Neural progenitor cell (in vitro differentiated cells): ENCODE measurements at regions not wholly inside any gene's neighbourhood (a gene's known extent, or its start where the extent isn't known, plus 50 kb on each side); places are given as distances from the start of the nearest gene placed in this dataset.

Experiments
- DNase-seq: peaks from one replicate; pipeline ENCODE4 v3.0.0-alpha.2; 2016; ENCODE audit warnings: low spot score
- H2AFZ ChIP-seq: fragments of 200-600 bp; sonication (generic); replicated peaks from 2 replicates; pipeline ENCODE4 v1.6.1; 2016; ENCODE audit warnings: antibody characterized with exemption
- H3F3A ChIP-seq: fragments of 200-600 bp; sonication (generic); 2 replicates; pipeline ENCODE4 v1.6.1; 2016; ENCODE audit warnings: antibody characterized with exemption, low read depth
- H3K27ac ChIP-seq: fragments of 200-600 bp; sonication (generic); 2 replicates; pipeline ENCODE4 v1.5.1; 2016; ENCODE audit warnings: mild to moderate bottlenecking
- H3K27me3 ChIP-seq: fragments of 200-600 bp; sonication (generic); 2 replicates; pipeline ENCODE4 v1.6.1; 2016; ENCODE audit warnings: mild to moderate bottlenecking, moderate library complexity
- H3K36me3 ChIP-seq: fragments of 200-600 bp; sonication (generic); 2 replicates; pipeline ENCODE4 v1.5.1; 2016
- H3K4me1 ChIP-seq: fragments of 200-600 bp; sonication (generic); 2 replicates; pipeline ENCODE4 v1.6.1; 2016; ENCODE audit warnings: mixed run types
- H3K4me2 ChIP-seq: fragments of 200-600 bp; sonication (generic); 2 replicates; pipeline ENCODE4 v1.6.1; 2016
- H3K4me3 ChIP-seq: fragments of 200-600 bp; sonication (generic); 2 replicates; pipeline ENCODE4 v1.5.1; 2016
- H3K79me2 ChIP-seq: fragments of 200-600 bp; sonication (generic); 2 replicates; pipeline ENCODE4 v1.6.1; 2016; ENCODE audit warnings: low read depth
- H3K9ac ChIP-seq: fragments of 200-600 bp; sonication (generic); 2 replicates; pipeline ENCODE4 v1.6.1; 2016
- H3K9me3 ChIP-seq: fragments of 200-600 bp; sonication (generic); 2 replicates; pipeline ENCODE4 v1.5.1; 2016; ENCODE audit warnings: low read depth
- H4K20me1 ChIP-seq: fragments of 200-600 bp; sonication (generic); 2 replicates; pipeline ENCODE4 v1.6.1; 2016; ENCODE audit warnings: low read depth
- H3K27ac Mint-ChIP-seq: 3 replicates; pipeline ENCODE4 v1.8.0; 2021; ENCODE audit warnings: mixed read lengths
- H3K27me3 Mint-ChIP-seq: 2 replicates; pipeline ENCODE4 v1.8.0; 2022; ENCODE audit warnings: low read depth, mild to moderate bottlenecking, inconsistent platforms, moderate library complexity, mixed read lengths; ENCODE audit not compliant: insufficient read depth
- H3K36me3 Mint-ChIP-seq: 3 replicates; pipeline ENCODE4 v1.8.0; 2021; ENCODE audit warnings: mixed read lengths
- H3K4me1 Mint-ChIP-seq: 3 replicates; pipeline ENCODE4 v1.8.0; 2021; ENCODE audit warnings: mixed read lengths
- H3K4me3 Mint-ChIP-seq: 3 replicates; pipeline ENCODE4 v1.8.0; 2021; ENCODE audit warnings: mild to moderate bottlenecking, moderate library complexity, mixed read lengths
- H3K9me3 Mint-ChIP-seq: 3 replicates; pipeline ENCODE4 v1.8.0; 2020; ENCODE audit warnings: mixed read lengths
- EZH2 ChIP-seq: fragments of 200-600 bp; sonication (generic); IDR thresholded peaks from 2 replicates; pipeline ENCODE4 v1.6.1; 2017; ENCODE audit warnings: antibody characterized with exemption, mild to moderate bottlenecking, moderate library complexity
- EZH2phosphoT487 ChIP-seq: fragments of 200-600 bp; sonication (generic); IDR thresholded peaks from 2 replicates; pipeline ENCODE4 v1.6.1; 2017; ENCODE audit warnings: antibody characterized with exemption
- TF ChIP-seq, protein P1 (sequence below): fragments of 200-600 bp; sonication (generic); IDR thresholded peaks from 2 replicates; pipeline ENCODE4 v1.5.1; 2017; ENCODE audit warnings: antibody characterized with exemption, mild to moderate bottlenecking

- H3K4me3 Mint-ChIP-seq: no peak overlapping the region
- H3K27ac Mint-ChIP-seq: no peak overlapping the region
- Histone ChIP-seq H2AFZ (no peak overlapping the region), H3K4me3 (no peak overlapping the region), H4K20me1 (no peaks in the 10 kb centered on the region), H3K4me2 (no peak overlapping the region), H3K79me2 (no peaks in the 10 kb centered on the region), H3K27me3 (no peaks in the 10 kb centered on the region), H3K9me3 (no peaks in the 10 kb centered on the region), H3K36me3 (no peaks in the 10 kb centered on the region), H3K27ac (no peak overlapping the region), H3K4me1 (peaks cover 8% of the 10 kb centered on the region), H3K9ac (no peak overlapping the region), H3F3A (peaks cover 3% of the 10 kb centered on the region)
- H3K4me1 Mint-ChIP-seq: no peaks in the 10 kb centered on the region
- H3K27me3 Mint-ChIP-seq: no peaks in the 10 kb centered on the region
- no peaks in the 10 kb centered on the region for H3K9me3 Mint-ChIP-seq
- DNase-seq: no peak
- H3K36me3 Mint-ChIP-seq: no peaks in the 10 kb centered on the region
- TF ChIP-seq, protein P1, sequence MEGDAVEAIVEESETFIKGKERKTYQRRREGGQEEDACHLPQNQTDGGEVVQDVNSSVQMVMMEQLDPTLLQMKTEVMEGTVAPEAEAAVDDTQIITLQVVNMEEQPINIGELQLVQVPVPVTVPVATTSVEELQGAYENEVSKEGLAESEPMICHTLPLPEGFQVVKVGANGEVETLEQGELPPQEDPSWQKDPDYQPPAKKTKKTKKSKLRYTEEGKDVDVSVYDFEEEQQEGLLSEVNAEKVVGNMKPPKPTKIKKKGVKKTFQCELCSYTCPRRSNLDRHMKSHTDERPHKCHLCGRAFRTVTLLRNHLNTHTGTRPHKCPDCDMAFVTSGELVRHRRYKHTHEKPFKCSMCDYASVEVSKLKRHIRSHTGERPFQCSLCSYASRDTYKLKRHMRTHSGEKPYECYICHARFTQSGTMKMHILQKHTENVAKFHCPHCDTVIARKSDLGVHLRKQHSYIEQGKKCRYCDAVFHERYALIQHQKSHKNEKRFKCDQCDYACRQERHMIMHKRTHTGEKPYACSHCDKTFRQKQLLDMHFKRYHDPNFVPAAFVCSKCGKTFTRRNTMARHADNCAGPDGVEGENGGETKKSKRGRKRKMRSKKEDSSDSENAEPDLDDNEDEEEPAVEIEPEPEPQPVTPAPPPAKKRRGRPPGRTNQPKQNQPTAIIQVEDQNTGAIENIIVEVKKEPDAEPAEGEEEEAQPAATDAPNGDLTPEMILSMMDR: no peak
- TF ChIP-seq EZH2phosphoT487 (no peak), EZH2 (no peak)
Measured at GRCh38 chr12:46486588-46486987, 114.0 kb upstream of the SLC38A2 start.

GRCh38 chr12:46485853-46486252 lies 113.3 kb upstream of the SLC38A2 start:
- no peaks in the 10 kb centered on the region for H4K20me1 ChIP-seq
- no peaks in the 10 kb centered on the region for H3K4me1 Mint-ChIP-seq
- H3K27ac Mint-ChIP-seq: no peak overlapping the region
- peaks cover 3% of the 10 kb centered on the region for H3F3A ChIP-seq
- no peaks in the 10 kb centered on the region for H3K27me3 ChIP-seq
- TF ChIP-seq, protein P1: no peak
- TF ChIP-seq EZH2phosphoT487: no peak
- no peak for TF ChIP-seq EZH2
- no peak overlapping the region for H3K27ac ChIP-seq
- no peaks in the 10 kb centered on the region for H3K27me3 Mint-ChIP-seq
- no peak overlapping the region for H3K9ac ChIP-seq
- H3K79me2 ChIP-seq: no peaks in the 10 kb centered on the region
- no peak overlapping the region for H3K4me2 ChIP-seq
- H3K36me3 Mint-ChIP-seq: no peaks in the 10 kb centered on the region
- H3K9me3 Mint-ChIP-seq: no peaks in the 10 kb centered on the region
- no peak overlapping the region for H2AFZ ChIP-seq
- peaks cover 8% of the 10 kb centered on the region for H3K4me1 ChIP-seq
- no peak overlapping the region for H3K4me3 Mint-ChIP-seq
- DNase-seq: no peak
- H3K9me3 ChIP-seq: no peaks in the 10 kb centered on the region
- no peaks in the 10 kb centered on the region for H3K36me3 ChIP-seq
- no peak overlapping the region for H3K4me3 ChIP-seq

- Mint-ChIP-seq H3K4me3 (no peak overlapping the region), H3K27me3 (no peaks in the 10 kb centered on the region), H3K4me1 (no peaks in the 10 kb centered on the region), H3K9me3 (no peaks in the 10 kb centered on the region), H3K27ac (no peak overlapping the region), H3K36me3 (no peaks in the 10 kb centered on the region)
- H3F3A ChIP-seq: peaks cover 3% of the 10 kb centered on the region
- no peak overlapping the region for H2AFZ ChIP-seq
- no peaks in the 10 kb centered on the region for H3K27me3 ChIP-seq
- H4K20me1 ChIP-seq: no peaks in the 10 kb centered on the region
- no peaks in the 10 kb centered on the region for H3K9me3 ChIP-seq
- no peak for TF ChIP-seq EZH2
- TF ChIP-seq, protein P1: no peak
- no peak for TF ChIP-seq EZH2phosphoT487
- H3K79me2 ChIP-seq: no peaks in the 10 kb centered on the region
- no peak overlapping the region for H3K27ac ChIP-seq
- H3K4me2 ChIP-seq: no peak overlapping the region
- no peak overlapping the region for H3K4me3 ChIP-seq
- DNase-seq: no peak
- peaks cover 8% of the 10 kb centered on the region for H3K4me1 ChIP-seq
- H3K9ac ChIP-seq: no peak overlapping the region
- no peaks in the 10 kb centered on the region for H3K36me3 ChIP-seq
Measured at GRCh38 chr12:46484396-46485061, 112.0 kb upstream of the SLC38A2 start.
